H1 (cell line): ENCODE measurements at regions not wholly inside any gene's neighbourhood (a gene's known extent, or its start where the extent isn't known, plus 50 kb on each side); places are given as distances from the start of the nearest gene placed in this dataset.

Source experiments
- CTCF ChIA-PET: fragments of 300-600 bp; sonication (Branson Sonifier 250); formaldehyde crosslinking; loops from one replicate; lab custom pipeline; 2021; ENCODE audit not compliant: partially characterized antibody; lab: Charles Lee
- POLR2A ChIA-PET: fragments of 300-600 bp; sonication (Branson Sonifier 250); formaldehyde crosslinking; loops from one replicate; lab custom pipeline; 2021; ENCODE audit warnings: inconsistent platforms; ENCODE audit not compliant: partially characterized antibody; lab: Charles Lee
- DNase-seq, 2 experiments: peaks; one replicate each; pipeline versions ENCODE4 v3.0.0 to v3.0.0-alpha.2; 2010 to 2022; ENCODE audit warnings: low spot score in 2 of 2, low read depth in 1 of 2, mixed read lengths in 1 of 2
- FAIRE-seq: peaks from 2 replicates; lab custom pipeline; 2011; peaks lifted over from hg19 to GRCh38; lab: Jason Lieb, UNC
- H2AFZ ChIP-seq: 2 replicates; pipeline ENCODE4 v1.8.1; 2012; ENCODE audit warnings: low read length, inconsistent platforms
- H2AK5ac ChIP-seq: 2 replicates; pipeline ENCODE4 v1.6.1; 2013; ENCODE audit warnings: low read depth, low read length
- H2BK120ac ChIP-seq: replicated peaks from 2 replicates; pipeline ENCODE3; 2013; ENCODE audit warnings: low read depth, low read length, inconsistent platforms
- H2BK12ac ChIP-seq: 2 replicates; pipeline ENCODE4 v1.6.1; 2013; ENCODE audit warnings: low read depth, low read length
- H2BK15ac ChIP-seq: 2 replicates; pipeline ENCODE4 v1.6.1; 2013; ENCODE audit warnings: low read length
- H2BK20ac ChIP-seq: 2 replicates; pipeline ENCODE4 v1.6.1; 2013; ENCODE audit warnings: low read length
- H2BK5ac ChIP-seq: 2 replicates; pipeline ENCODE4 v1.6.1; 2013; ENCODE audit warnings: low read depth, low read length
- H3K14ac ChIP-seq: 2 replicates; pipeline ENCODE4 v1.6.1; 2013; ENCODE audit warnings: inconsistent platforms; ENCODE audit not compliant: insufficient read length
- H3K18ac ChIP-seq: 2 replicates; pipeline ENCODE4 v1.6.1; 2013; ENCODE audit warnings: low read length; ENCODE audit errors: extremely low read depth
- H3K23ac ChIP-seq: 2 replicates; pipeline ENCODE4 v1.6.1; 2013; ENCODE audit warnings: inconsistent platforms; ENCODE audit not compliant: insufficient read length
- H3K23me2 ChIP-seq: 2 replicates; pipeline ENCODE4 v1.6.1; 2013; ENCODE audit warnings: low read depth, low read length
- H3K27ac ChIP-seq: 2 replicates; pipeline ENCODE4 v1.6.1; 2011; ENCODE audit warnings: low read depth, low read length, inconsistent platforms
- H3K27me3 ChIP-seq, 4 experiments: replicated peaks in 1 of 4; 1 replicate in 1 of 4; 2 replicates in 3 of 4; pipeline versions ENCODE4 v1.6.1 to v1.8.1; 2011 to 2013; ENCODE audit warnings: low read length in 3 of 4, mild to moderate bottlenecking in 3 of 4, inconsistent platforms in 2 of 4, mixed read lengths in 2 of 4, moderate library complexity in 1 of 4; ENCODE audit not compliant: control insufficient read depth in 3 of 4, insufficient read depth in 3 of 4; ENCODE audit errors: extremely low read depth in 1 of 4
- H3K36me3 ChIP-seq, 4 experiments: 2 replicates each; pipeline versions ENCODE4 v1.6.1 to v1.8.1; 2011 to 2013; ENCODE audit warnings: mild to moderate bottlenecking in 4 of 4, low read length in 3 of 4, moderate library complexity in 2 of 4, control low read depth in 1 of 4, inconsistent platforms in 1 of 4; ENCODE audit not compliant: insufficient read depth in 4 of 4, control insufficient read depth in 2 of 4
- H3K4ac ChIP-seq: replicated peaks from 2 replicates; pipeline ENCODE3; 2013; ENCODE audit warnings: low read length, low read depth, mixed read lengths, inconsistent platforms; ENCODE audit not compliant: insufficient read length
- H3K4me1 ChIP-seq, 4 experiments: replicated peaks in 1 of 4; 1 replicate in 1 of 4; 2 replicates in 3 of 4; pipeline versions ENCODE4 v1.6.1 to v1.8.1; 2011 to 2013; ENCODE audit warnings: low read length in 3 of 4, inconsistent platforms in 2 of 4, mixed read lengths in 1 of 4; ENCODE audit not compliant: insufficient read depth in 4 of 4, control insufficient read depth in 3 of 4
- H3K4me2 ChIP-seq, 2 experiments: 2 replicates each; pipeline versions ENCODE4 v1.6.1 to v1.8.1; 2011 to 2013; ENCODE audit warnings: low read depth in 2 of 2, low read length in 2 of 2, control low read depth in 1 of 2, inconsistent platforms in 1 of 2, mild to moderate bottlenecking in 1 of 2; ENCODE audit not compliant: insufficient read depth in 1 of 2
- H3K4me3 ChIP-seq, 4 experiments: fragments of 200-600, 300-600 bp in 1 of 4; sonication (generic), shearing (Covaris generic), sonication (Bioruptor Twin) in 1 of 4; 2 replicates each; pipeline versions ENCODE4 v1.5.1 to v1.8.1; 2011 to 2016; ENCODE audit warnings: low read length in 4 of 4, low read depth in 3 of 4, control low read depth in 2 of 4, inconsistent platforms in 2 of 4, mild to moderate bottlenecking in 2 of 4, mixed read lengths in 1 of 4, moderate library complexity in 1 of 4; ENCODE audit not compliant: insufficient read depth in 2 of 4; ENCODE audit errors: extremely low read depth in 1 of 4
- H3K56ac ChIP-seq: replicated peaks from 2 replicates; pipeline ENCODE3; 2013; ENCODE audit warnings: low read depth, mild to moderate bottlenecking, mixed read lengths, low read length, inconsistent platforms; ENCODE audit not compliant: insufficient read length
- H3K79me1 ChIP-seq: 2 replicates; pipeline ENCODE4 v1.6.1; 2013; ENCODE audit warnings: low read depth, low read length, control low read depth
- H3K79me2 ChIP-seq, 2 experiments: 2 replicates each; pipeline versions ENCODE4 v1.6.1 to v1.8.1; 2012 to 2013; ENCODE audit warnings: low read length in 2 of 2, mild to moderate bottlenecking in 2 of 2, inconsistent platforms in 1 of 2; ENCODE audit not compliant: insufficient read depth in 2 of 2, control insufficient read depth in 1 of 2
- H3K9ac ChIP-seq, 4 experiments: replicated peaks in 1 of 4; 1 replicate in 1 of 4; 2 replicates in 3 of 4; pipeline versions ENCODE4 v1.6.1 to v1.8.1; 2011 to 2013; ENCODE audit warnings: low read depth in 3 of 4, low read length in 3 of 4, control low read depth in 2 of 4, mild to moderate bottlenecking in 2 of 4, moderate library complexity in 2 of 4, inconsistent platforms in 1 of 4; ENCODE audit errors: extremely low read depth in 1 of 4
- H3K9me3 ChIP-seq, 2 experiments: 2 replicates each; pipeline versions ENCODE4 v1.6.1 to v1.8.1; 2012 to 2013; ENCODE audit warnings: mild to moderate bottlenecking in 2 of 2, moderate library complexity in 2 of 2, control low read depth in 1 of 2, inconsistent platforms in 1 of 2, low read depth in 1 of 2, low read length in 1 of 2, mixed read lengths in 1 of 2; ENCODE audit not compliant: insufficient read depth in 2 of 2
- H4K20me1 ChIP-seq, 2 experiments: replicated peaks in 1 of 2; 2 replicates each; pipeline versions ENCODE3 to v1.8.1; 2011 to 2013; ENCODE audit warnings: inconsistent platforms in 2 of 2, low read length in 2 of 2, mild to moderate bottlenecking in 1 of 2; ENCODE audit not compliant: insufficient read depth in 2 of 2, control insufficient read depth in 1 of 2
- H4K5ac ChIP-seq: 2 replicates; pipeline ENCODE4 v1.6.1; 2013; ENCODE audit warnings: low read length, low read depth, mixed read lengths, inconsistent platforms; ENCODE audit not compliant: insufficient read length
- H4K8ac ChIP-seq: 2 replicates; pipeline ENCODE4 v1.8.0; 2013; ENCODE audit warnings: mild to moderate bottlenecking, moderate library complexity, low read length, inconsistent platforms; ENCODE audit not compliant: insufficient read depth; ENCODE audit errors: extremely low read depth
- H4K91ac ChIP-seq: replicated peaks from 2 replicates; pipeline ENCODE3; 2013; ENCODE audit warnings: low read length, mixed read lengths, inconsistent platforms; ENCODE audit not compliant: insufficient read length
- MAFK ChIP-seq: IDR thresholded peaks from 2 replicates; pipeline ENCODE4 v1.6.1; 2012; ENCODE audit warnings: low read depth, mild to moderate bottlenecking, improper control_type of control experiment, low read length
- WGBS, 2 experiments: shearing (Covaris generic) in 1 of 2; methylation state at CpG; one replicate each; pipeline versions ENCODE4 v1.1.6 to v1.1.7; 2013 to 2015; ENCODE audit warnings: low lambda C conversion rate in 2 of 2, mixed read lengths in 2 of 2, inconsistent platforms in 1 of 2, low coverage in 1 of 2, missing lambda C conversion rate in 1 of 2; ENCODE audit not compliant: insufficient replicate concordance in 2 of 2, insufficient coverage in 1 of 2, insufficient read length in 1 of 2; ENCODE audit errors: extremely low coverage in 1 of 2, missing lambda C conversion rate in 1 of 2; 5-methylcytosine and 5-hydroxymethylcytosine counted together

DNA sequence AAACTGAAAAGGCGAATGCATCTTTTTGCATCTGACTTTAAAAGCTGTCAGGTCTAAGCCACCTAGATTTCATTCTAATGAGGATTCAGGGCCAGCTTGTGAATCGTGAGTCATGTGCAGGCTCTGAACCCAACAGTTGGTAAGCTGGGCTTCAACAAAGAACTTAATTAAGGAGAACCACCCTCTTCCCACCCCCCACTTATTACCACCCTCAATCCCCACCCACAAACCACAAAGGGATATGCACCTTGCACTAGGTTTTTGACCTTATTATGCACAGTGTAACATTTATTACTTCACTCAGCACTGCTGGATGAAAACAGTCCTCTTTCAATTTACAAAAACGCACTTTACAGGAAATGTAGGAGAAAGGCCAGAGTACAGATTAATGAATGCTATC, 94.1 kb upstream of the LIN7C start:
- no peaks in the 10 kb centered on the region for H4K20me1 ChIP-seq
- ChIA-PET POLR2A (interaction anchor here (0.7 to 0.8 kb wide), 2 partner anchors 13 to 16 kb away, joined by 3 to 8 read pairs; no protein-coding TSS in a partner anchor), CTCF (interaction anchor here (0.9 kb wide), 1 partner anchor 18 kb away, joined by 3 read pairs; no protein-coding TSS in a partner anchor)
- no peak overlapping the region for H3K4ac ChIP-seq
- no peak overlapping the region for H2BK5ac ChIP-seq
- no peak for TF ChIP-seq MAFK
- no peak overlapping the region for H4K91ac ChIP-seq
- no peak overlapping the region for H3K4me3 ChIP-seq
- no peak overlapping the region for H4K5ac ChIP-seq
- no peaks in the 10 kb centered on the region for H3K79me1 ChIP-seq
- FAIRE-seq (no peak), DNase-seq (no peak)
- H3K36me3 ChIP-seq, result no peaks in the 10 kb centered on the region
- no peak overlapping the region for H2BK20ac ChIP-seq
- H2AK5ac ChIP-seq, result no peak overlapping the region
- WGBS, 2 experiments, result 87% methylated on average over 3 of the region's 3 CpGs; no CpG with 5 or more reads in 1 of the 2 experiments
- H2BK120ac ChIP-seq, result no peak overlapping the region
- H2BK15ac ChIP-seq, result no peak overlapping the region
- no peak overlapping the region for H3K14ac ChIP-seq
- H2BK12ac ChIP-seq, result no peak overlapping the region
- H3K27me3 ChIP-seq, result peaks cover 0 to 7% (median 0%) of the 10 kb centered on the region in 4 experiments; a peak in 2 of 7 replicates
- no peak overlapping the region for H3K9ac ChIP-seq
- no peaks in the 10 kb centered on the region for H3K79me2 ChIP-seq
- H3K4me2 ChIP-seq, result no peak overlapping the region
- no peaks in the 10 kb centered on the region for H3K9me3 ChIP-seq
- no peak overlapping the region for H4K8ac ChIP-seq
- no peak overlapping the region for H3K18ac ChIP-seq
- H2AFZ ChIP-seq, result no peak overlapping the region
- peaks cover 0 to 5% (median 0%) of the 10 kb centered on the region in 4 experiments; a peak in 1 of 7 replicates for H3K4me1 ChIP-seq
- no peak overlapping the region for H3K56ac ChIP-seq
- no peak overlapping the region for H3K23ac ChIP-seq
- H3K27ac ChIP-seq, result no peak overlapping the region
- H3K23me2 ChIP-seq, result no peaks in the 10 kb centered on the region
